Glutamatergic neuron (in vitro differentiated cells): ENCODE measurements at regions not wholly inside any gene's neighbourhood (a gene's known extent, or its start where the extent isn't known, plus 50 kb on each side); places are given as distances from the start of the nearest gene placed in this dataset.

Source experiments
- DNase-seq: peaks from one replicate; pipeline ENCODE4 v3.0.0; 2022
- H3K27ac Mint-ChIP-seq: one replicate; pipeline ENCODE4 v1.8.0; 2020; ENCODE audit warnings: mild to moderate bottlenecking, mixed read lengths, inconsistent platforms; ENCODE audit not compliant: unreplicated experiment
- H3K27me3 Mint-ChIP-seq: one replicate; pipeline ENCODE4 v1.8.0; 2020; ENCODE audit warnings: mild to moderate bottlenecking, moderate library complexity, mixed read lengths, inconsistent platforms; ENCODE audit not compliant: unreplicated experiment
- H3K36me3 Mint-ChIP-seq: one replicate; pipeline ENCODE4 v1.8.0; 2020; ENCODE audit warnings: mild to moderate bottlenecking, mixed read lengths, inconsistent platforms; ENCODE audit not compliant: unreplicated experiment
- H3K4me1 Mint-ChIP-seq: one replicate; pipeline ENCODE4 v1.8.0; 2020; ENCODE audit warnings: mild to moderate bottlenecking, low read depth, mixed read lengths, inconsistent platforms; ENCODE audit not compliant: unreplicated experiment
- H3K4me3 Mint-ChIP-seq: one replicate; pipeline ENCODE4 v1.8.0; 2020; ENCODE audit warnings: mild to moderate bottlenecking, mixed read lengths, inconsistent platforms; ENCODE audit not compliant: unreplicated experiment
- H3K9me3 Mint-ChIP-seq: one replicate; pipeline ENCODE4 v1.8.0; 2020; ENCODE audit warnings: mild to moderate bottlenecking, moderate library complexity, mixed read lengths, inconsistent platforms; ENCODE audit not compliant: unreplicated experiment
- TF ChIP-seq, protein P1 (sequence below): fragments of 200-600 bp; sonication (generic); IDR thresholded peaks from one replicate; pipeline ENCODE4 v1.5.0; 2021; ENCODE audit not compliant: partially characterized antibody, unreplicated experiment

GRCh38 chr4:156659983-156660382, 311.6 kb downstream of the PDGFC start:
- TF ChIP-seq, protein P1, sequence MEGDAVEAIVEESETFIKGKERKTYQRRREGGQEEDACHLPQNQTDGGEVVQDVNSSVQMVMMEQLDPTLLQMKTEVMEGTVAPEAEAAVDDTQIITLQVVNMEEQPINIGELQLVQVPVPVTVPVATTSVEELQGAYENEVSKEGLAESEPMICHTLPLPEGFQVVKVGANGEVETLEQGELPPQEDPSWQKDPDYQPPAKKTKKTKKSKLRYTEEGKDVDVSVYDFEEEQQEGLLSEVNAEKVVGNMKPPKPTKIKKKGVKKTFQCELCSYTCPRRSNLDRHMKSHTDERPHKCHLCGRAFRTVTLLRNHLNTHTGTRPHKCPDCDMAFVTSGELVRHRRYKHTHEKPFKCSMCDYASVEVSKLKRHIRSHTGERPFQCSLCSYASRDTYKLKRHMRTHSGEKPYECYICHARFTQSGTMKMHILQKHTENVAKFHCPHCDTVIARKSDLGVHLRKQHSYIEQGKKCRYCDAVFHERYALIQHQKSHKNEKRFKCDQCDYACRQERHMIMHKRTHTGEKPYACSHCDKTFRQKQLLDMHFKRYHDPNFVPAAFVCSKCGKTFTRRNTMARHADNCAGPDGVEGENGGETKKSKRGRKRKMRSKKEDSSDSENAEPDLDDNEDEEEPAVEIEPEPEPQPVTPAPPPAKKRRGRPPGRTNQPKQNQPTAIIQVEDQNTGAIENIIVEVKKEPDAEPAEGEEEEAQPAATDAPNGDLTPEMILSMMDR = no peak
- Mint-ChIP-seq H3K27me3 (no peaks in the 10 kb centered on the region), H3K9me3 (no peaks in the 10 kb centered on the region), H3K36me3 (no peaks in the 10 kb centered on the region), H3K4me1 (no peaks in the 10 kb centered on the region), H3K4me3 (no peak overlapping the region), H3K27ac (no peak overlapping the region)
- no peak for DNase-seq

DNA sequence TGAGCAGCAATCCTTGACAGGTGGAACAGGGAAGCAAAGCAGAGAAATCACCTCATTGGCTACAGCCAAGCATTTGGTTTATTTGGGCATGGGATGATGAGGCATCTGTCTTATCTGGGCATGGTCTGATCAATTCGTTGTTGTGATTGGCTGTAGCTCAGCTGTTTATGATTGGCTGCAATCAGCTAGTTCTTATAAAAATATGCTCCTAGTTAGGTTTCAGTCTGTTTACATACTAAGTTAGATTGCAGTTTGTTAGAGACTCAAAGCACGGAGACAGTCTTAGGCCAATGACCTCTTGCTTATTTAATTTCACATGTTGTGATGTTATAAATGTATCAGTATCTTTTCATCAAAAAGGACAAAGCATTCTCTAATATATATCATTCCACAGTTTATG, 312.0 kb downstream of the PDGFC start:
- no peak for DNase-seq
- TF ChIP-seq, protein P1 = no peak
- Mint-ChIP-seq H3K4me1 (no peaks in the 10 kb centered on the region), H3K4me3 (no peak overlapping the region), H3K36me3 (no peaks in the 10 kb centered on the region), H3K9me3 (no peaks in the 10 kb centered on the region), H3K27me3 (no peaks in the 10 kb centered on the region), H3K27ac (no peak overlapping the region)

GRCh38 chr4:156656896-156657295, 314.7 kb downstream of the PDGFC start:
- H3K27me3 Mint-ChIP-seq = no peaks in the 10 kb centered on the region
- no peaks in the 10 kb centered on the region for H3K36me3 Mint-ChIP-seq
- no peaks in the 10 kb centered on the region for H3K4me1 Mint-ChIP-seq
- H3K4me3 Mint-ChIP-seq = no peak overlapping the region
- no peaks in the 10 kb centered on the region for H3K9me3 Mint-ChIP-seq
- TF ChIP-seq, protein P1 = no peak
- H3K27ac Mint-ChIP-seq = no peak overlapping the region
- no peak for DNase-seq

- peaks cover 2% of the 10 kb centered on the region for H3K9me3 Mint-ChIP-seq
- no peak overlapping the region for H3K27ac Mint-ChIP-seq
- no peaks in the 10 kb centered on the region for H3K36me3 Mint-ChIP-seq
- H3K4me1 Mint-ChIP-seq = no peaks in the 10 kb centered on the region
- no peak overlapping the region for H3K4me3 Mint-ChIP-seq
- DNase-seq = no peak
- TF ChIP-seq, protein P1 = no peak
- H3K27me3 Mint-ChIP-seq = no peaks in the 10 kb centered on the region
Measured at GRCh38 chr4:156654410-156654809, 317.2 kb downstream of the PDGFC start.

GRCh38 chr4:156643826-156644225, 327.8 kb downstream of the PDGFC start:
- no peak overlapping the region for H3K4me3 Mint-ChIP-seq
- H3K4me1 Mint-ChIP-seq = no peaks in the 10 kb centered on the region
- H3K27me3 Mint-ChIP-seq = no peaks in the 10 kb centered on the region
- H3K9me3 Mint-ChIP-seq = no peaks in the 10 kb centered on the region
- TF ChIP-seq, protein P1 = no peak
- no peak for DNase-seq
- no peaks in the 10 kb centered on the region for H3K36me3 Mint-ChIP-seq
- no peak overlapping the region for H3K27ac Mint-ChIP-seq
